ENCODE measurements at regions not wholly inside any gene's neighbourhood (a gene's known extent, or its start where the extent isn't known, plus 50 kb on each side); places are given as distances from the start of the nearest gene placed in this dataset.

DNA sequence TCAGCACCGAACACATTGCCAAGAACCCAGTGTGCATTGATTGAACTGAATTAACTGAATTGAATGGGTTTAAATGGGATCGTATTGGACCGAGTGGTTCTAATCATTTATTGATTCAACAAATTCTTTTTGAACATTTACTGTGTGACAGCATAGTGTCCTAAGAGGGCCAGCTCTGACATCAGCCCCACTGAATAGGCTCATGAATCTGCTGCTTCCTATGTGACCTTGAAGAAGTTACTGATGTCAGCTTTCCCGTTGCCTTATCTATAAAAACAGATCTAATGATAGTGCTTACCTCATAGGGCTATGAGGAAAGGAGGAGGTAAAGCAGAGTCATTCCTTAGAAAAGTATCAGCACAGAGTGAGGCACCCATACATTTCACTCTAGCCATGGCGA lies 226.3 kb downstream of the CBLN1 start:
- TF ChIP-seq POLR2A (IDR thresholded peaks at IDR 0.05), result no peak
- TF ChIP-seq, protein P1, sequence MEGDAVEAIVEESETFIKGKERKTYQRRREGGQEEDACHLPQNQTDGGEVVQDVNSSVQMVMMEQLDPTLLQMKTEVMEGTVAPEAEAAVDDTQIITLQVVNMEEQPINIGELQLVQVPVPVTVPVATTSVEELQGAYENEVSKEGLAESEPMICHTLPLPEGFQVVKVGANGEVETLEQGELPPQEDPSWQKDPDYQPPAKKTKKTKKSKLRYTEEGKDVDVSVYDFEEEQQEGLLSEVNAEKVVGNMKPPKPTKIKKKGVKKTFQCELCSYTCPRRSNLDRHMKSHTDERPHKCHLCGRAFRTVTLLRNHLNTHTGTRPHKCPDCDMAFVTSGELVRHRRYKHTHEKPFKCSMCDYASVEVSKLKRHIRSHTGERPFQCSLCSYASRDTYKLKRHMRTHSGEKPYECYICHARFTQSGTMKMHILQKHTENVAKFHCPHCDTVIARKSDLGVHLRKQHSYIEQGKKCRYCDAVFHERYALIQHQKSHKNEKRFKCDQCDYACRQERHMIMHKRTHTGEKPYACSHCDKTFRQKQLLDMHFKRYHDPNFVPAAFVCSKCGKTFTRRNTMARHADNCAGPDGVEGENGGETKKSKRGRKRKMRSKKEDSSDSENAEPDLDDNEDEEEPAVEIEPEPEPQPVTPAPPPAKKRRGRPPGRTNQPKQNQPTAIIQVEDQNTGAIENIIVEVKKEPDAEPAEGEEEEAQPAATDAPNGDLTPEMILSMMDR (IDR thresholded peaks at IDR 0.05), result no peak
